DND-41 (cell line): ENCODE measurements at regions not wholly inside any gene's neighbourhood (a gene's known extent, or its start where the extent isn't known, plus 50 kb on each side); places are given as distances from the start of the nearest gene placed in this dataset.

Experiments
- ATAC-seq: fragments of 200-7000 bp; cut with Tn5 transposase; 3 replicates; pipeline ENCODE4 v1.9.1; 2021; ENCODE audit warnings: low read depth; ENCODE audit not compliant: insufficient read depth
- DNase-seq: peaks from one replicate; pipeline ENCODE4 v3.0.0-alpha.2; 2020
- H2AFZ ChIP-seq: 2 replicates; pipeline ENCODE4 v1.6.0; 2012; ENCODE audit warnings: low read depth, low read length
- H3K27ac ChIP-seq: 2 replicates; pipeline ENCODE4 v1.5.1; 2012; ENCODE audit warnings: low read length, inconsistent platforms
- H3K27me3 ChIP-seq: fragments of 200-600 bp; sonication (generic); 2 replicates; pipeline ENCODE4 v1.6.0; 2012; ENCODE audit warnings: low read length, mild to moderate bottlenecking, inconsistent platforms; ENCODE audit not compliant: insufficient read depth, poor library complexity
- H3K36me3 ChIP-seq: 2 replicates; pipeline ENCODE4 v1.5.1; 2012; ENCODE audit warnings: low read length, inconsistent platforms; ENCODE audit not compliant: insufficient read depth
- H3K4me1 ChIP-seq: 2 replicates; pipeline ENCODE4 v1.5.1; 2012; ENCODE audit warnings: mild to moderate bottlenecking, low read length; ENCODE audit not compliant: insufficient read depth
- H3K4me2 ChIP-seq: 2 replicates; pipeline ENCODE4 v1.6.0; 2012; ENCODE audit warnings: mild to moderate bottlenecking, moderate library complexity, low read length, inconsistent platforms; ENCODE audit not compliant: insufficient read depth
- H3K4me3 ChIP-seq, 2 experiments: fragments of 200-600 bp in 1 of 2; shearing (Covaris generic) in 1 of 2; 2 replicates each; pipeline ENCODE4 v1.5.1; 2012 to 2016; ENCODE audit warnings: inconsistent platforms in 2 of 2, low read length in 2 of 2, mild to moderate bottlenecking in 2 of 2, low read depth in 1 of 2, moderate library complexity in 1 of 2
- H3K79me2 ChIP-seq: 2 replicates; pipeline ENCODE4 v1.6.0; 2012; ENCODE audit warnings: low read length, inconsistent platforms; ENCODE audit not compliant: insufficient read depth
- H3K9ac ChIP-seq: 2 replicates; pipeline ENCODE4 v1.6.0; 2012; ENCODE audit warnings: low read depth, mild to moderate bottlenecking, inconsistent platforms, low read length, moderate library complexity
- H3K9me3 ChIP-seq: 2 replicates; pipeline ENCODE4 v1.5.1; 2012; ENCODE audit warnings: low read length, moderate library complexity, mild to moderate bottlenecking, inconsistent platforms; ENCODE audit not compliant: insufficient read depth, severe bottlenecking
- H4K20me1 ChIP-seq: 2 replicates; pipeline ENCODE4 v1.6.0; 2012; ENCODE audit warnings: low read length; ENCODE audit not compliant: insufficient read depth
- EZH2 ChIP-seq: IDR thresholded peaks from 3 replicates; pipeline ENCODE4 v1.6.1; 2012; ENCODE audit warnings: borderline replicate concordance, low read depth, mild to moderate bottlenecking, moderate library complexity, low read length, inconsistent platforms; ENCODE audit not compliant: severe bottlenecking
- TF ChIP-seq, protein P1 (sequence below): IDR thresholded peaks from 2 replicates; pipeline ENCODE4 v1.5.1; 2012; ENCODE audit warnings: borderline replicate concordance, low read length, moderate library complexity, mild to moderate bottlenecking; ENCODE audit not compliant: poor library complexity, severe bottlenecking; ENCODE audit errors: extremely low read depth

DNA sequence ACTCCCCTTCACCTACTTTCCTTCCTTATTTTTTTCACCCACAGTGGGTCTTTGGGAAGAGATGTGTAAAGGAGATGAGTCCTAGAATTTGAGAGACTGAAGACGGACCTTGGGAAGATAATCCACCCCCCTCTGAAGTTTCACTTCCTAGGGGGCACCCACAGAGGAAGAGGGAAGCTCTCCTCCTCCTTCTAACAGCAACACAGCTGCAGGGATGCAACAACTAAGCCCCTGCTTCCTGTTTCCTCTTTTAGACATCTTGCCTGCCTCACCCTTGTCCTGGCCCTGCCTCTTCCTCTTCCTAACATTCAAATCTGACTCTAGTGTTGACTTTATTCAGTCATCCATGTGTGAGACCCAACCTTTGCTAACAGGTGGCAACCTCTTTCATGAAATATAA is 424.6 kb downstream of the BUD13 start:
- DNase-seq (no peak), ATAC-seq (no peak)
- Histone ChIP-seq H3K27ac (no peak overlapping the region), H3K9ac (no peak overlapping the region), H3K27me3 (no peaks in the 10 kb centered on the region), H3K4me1 (no peaks in the 10 kb centered on the region), H3K4me2 (no peak overlapping the region), H4K20me1 (no peaks in the 10 kb centered on the region), H2AFZ (no peak overlapping the region), H3K79me2 (no peaks in the 10 kb centered on the region), H3K36me3 (no peaks in the 10 kb centered on the region), H3K4me3 (no peak overlapping the region), H3K9me3 (no peaks in the 10 kb centered on the region)
- TF ChIP-seq EZH2 = no peak
- TF ChIP-seq, protein P1, sequence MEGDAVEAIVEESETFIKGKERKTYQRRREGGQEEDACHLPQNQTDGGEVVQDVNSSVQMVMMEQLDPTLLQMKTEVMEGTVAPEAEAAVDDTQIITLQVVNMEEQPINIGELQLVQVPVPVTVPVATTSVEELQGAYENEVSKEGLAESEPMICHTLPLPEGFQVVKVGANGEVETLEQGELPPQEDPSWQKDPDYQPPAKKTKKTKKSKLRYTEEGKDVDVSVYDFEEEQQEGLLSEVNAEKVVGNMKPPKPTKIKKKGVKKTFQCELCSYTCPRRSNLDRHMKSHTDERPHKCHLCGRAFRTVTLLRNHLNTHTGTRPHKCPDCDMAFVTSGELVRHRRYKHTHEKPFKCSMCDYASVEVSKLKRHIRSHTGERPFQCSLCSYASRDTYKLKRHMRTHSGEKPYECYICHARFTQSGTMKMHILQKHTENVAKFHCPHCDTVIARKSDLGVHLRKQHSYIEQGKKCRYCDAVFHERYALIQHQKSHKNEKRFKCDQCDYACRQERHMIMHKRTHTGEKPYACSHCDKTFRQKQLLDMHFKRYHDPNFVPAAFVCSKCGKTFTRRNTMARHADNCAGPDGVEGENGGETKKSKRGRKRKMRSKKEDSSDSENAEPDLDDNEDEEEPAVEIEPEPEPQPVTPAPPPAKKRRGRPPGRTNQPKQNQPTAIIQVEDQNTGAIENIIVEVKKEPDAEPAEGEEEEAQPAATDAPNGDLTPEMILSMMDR = no peak

DNA sequence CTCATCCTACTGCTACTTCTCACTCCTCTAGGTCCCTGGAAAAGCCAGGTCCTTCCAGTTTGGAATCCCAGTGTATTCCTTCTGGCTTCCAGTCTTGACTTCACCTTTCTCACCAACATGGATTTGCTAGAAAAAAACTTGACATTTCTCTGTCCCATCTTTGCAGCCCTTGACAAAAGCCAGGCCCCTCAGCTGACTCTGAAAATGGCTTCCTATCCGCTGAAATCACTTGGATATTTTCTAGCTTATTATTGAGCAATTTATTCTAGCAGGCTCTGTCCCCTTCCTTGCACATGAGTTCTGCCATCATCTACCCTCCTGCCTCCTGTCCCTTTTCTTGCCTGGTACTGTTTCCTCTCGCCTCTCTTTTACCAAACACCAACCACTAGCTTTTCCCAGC is 427.2 kb downstream of the BUD13 start:
- Histone ChIP-seq H3K4me1 (no peaks in the 10 kb centered on the region), H3K4me3 (no peak overlapping the region), H2AFZ (no peak overlapping the region), H3K27me3 (no peaks in the 10 kb centered on the region), H3K9ac (no peak overlapping the region), H3K27ac (no peak overlapping the region), H3K79me2 (no peaks in the 10 kb centered on the region), H4K20me1 (no peaks in the 10 kb centered on the region), H3K36me3 (no peaks in the 10 kb centered on the region), H3K9me3 (no peaks in the 10 kb centered on the region), H3K4me2 (no peak overlapping the region)
- DNase-seq = no peak
- no peak for ATAC-seq
- TF ChIP-seq EZH2 = no peak
- TF ChIP-seq, protein P1 = no peak

DNA sequence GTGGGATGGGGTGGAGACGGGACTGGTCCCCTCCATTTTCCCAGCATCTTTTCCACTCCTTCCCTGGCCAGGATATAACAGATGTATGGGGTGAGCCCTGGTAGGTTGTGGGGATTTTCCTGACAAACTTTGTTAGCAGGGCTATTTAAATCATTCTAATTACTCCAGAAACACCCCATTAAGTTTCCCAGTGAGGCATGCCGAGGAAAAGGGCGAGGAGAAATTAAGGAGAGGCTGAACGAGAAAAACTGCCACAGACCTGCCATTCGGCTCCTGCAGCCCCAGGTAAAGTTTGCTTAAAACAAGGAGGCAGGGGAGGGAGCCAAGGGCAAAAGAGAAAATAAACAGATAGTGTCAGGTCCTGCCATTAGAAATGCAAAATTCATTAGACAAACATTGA is 428.2 kb downstream of the BUD13 start:
- Histone ChIP-seq H3K9ac (no peak overlapping the region), H3K27ac (no peak overlapping the region), H3K27me3 (no peaks in the 10 kb centered on the region), H3K4me1 (no peaks in the 10 kb centered on the region), H3K4me2 (no peak overlapping the region), H3K4me3 (no peak overlapping the region), H3K9me3 (no peaks in the 10 kb centered on the region), H3K79me2 (no peaks in the 10 kb centered on the region), H2AFZ (no peak overlapping the region), H4K20me1 (no peaks in the 10 kb centered on the region), H3K36me3 (no peaks in the 10 kb centered on the region)
- no peak for TF ChIP-seq EZH2
- TF ChIP-seq, protein P1 = no peak
- DNase-seq (no peak), ATAC-seq (no peak)

DNA sequence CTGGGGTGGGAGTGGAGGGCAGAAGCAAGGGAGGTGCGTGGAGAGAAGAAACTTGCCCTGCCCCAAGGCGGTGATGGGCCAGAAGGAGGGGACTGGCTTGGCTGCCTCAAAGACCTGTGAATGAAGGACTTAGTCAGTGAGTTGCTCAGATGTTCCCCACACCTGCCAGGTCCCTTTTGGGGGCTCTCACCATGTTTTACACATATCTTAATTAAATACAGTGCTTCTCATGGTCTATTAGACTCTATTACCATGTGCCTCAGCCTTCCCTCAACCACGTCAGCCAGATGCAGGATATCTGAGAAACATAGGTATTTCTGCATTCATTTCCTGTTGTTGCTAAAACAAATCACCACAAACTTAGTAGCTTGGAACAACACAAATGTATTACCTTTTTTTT is 429.5 kb downstream of the BUD13 start:
- Histone ChIP-seq H3K4me1 (no peaks in the 10 kb centered on the region), H3K9ac (no peak overlapping the region), H3K36me3 (no peaks in the 10 kb centered on the region), H4K20me1 (no peaks in the 10 kb centered on the region), H3K4me2 (no peak overlapping the region), H2AFZ (no peak overlapping the region), H3K9me3 (no peaks in the 10 kb centered on the region), H3K27me3 (no peaks in the 10 kb centered on the region), H3K27ac (no peak overlapping the region), H3K79me2 (no peaks in the 10 kb centered on the region), H3K4me3 (no peak overlapping the region)
- TF ChIP-seq, protein P1 = no peak
- no peak for DNase-seq
- no peak for ATAC-seq
